ACC112 (cell line): ENCODE measurements at regions not wholly inside any gene's neighbourhood (a gene's known extent, or its start where the extent isn't known, plus 50 kb on each side); places are given as distances from the start of the nearest gene placed in this dataset.

ENCODE experiments used
- H2AFZ ChIP-seq: fragments of 200-600 bp; sonication (generic); one replicate; pipeline ENCODE4 v1.6.0; 2017; ENCODE audit warnings: antibody characterized with exemption, low read length; ENCODE audit not compliant: unreplicated experiment
- H3K27ac ChIP-seq: fragments of 200-600 bp; sonication (generic); 2 replicates; pipeline ENCODE4 v1.5.1; 2014; ENCODE audit warnings: low read depth, mild to moderate bottlenecking, antibody characterized with exemption, low read length, moderate library complexity
- H3K27me3 ChIP-seq: fragments of 200-600 bp; sonication (generic); 2 replicates; pipeline ENCODE4 v1.6.1; 2014; ENCODE audit warnings: mild to moderate bottlenecking, antibody characterized with exemption, low read length, moderate library complexity, mixed read lengths; ENCODE audit not compliant: insufficient read depth
- H3K36me3 ChIP-seq: fragments of 200-600 bp; sonication (generic); 2 replicates; pipeline ENCODE4 v1.6.1; 2016; ENCODE audit warnings: mild to moderate bottlenecking, antibody characterized with exemption, low read length, moderate library complexity, mixed read lengths; ENCODE audit not compliant: insufficient read depth
- H3K4me1 ChIP-seq: fragments of 200-600 bp; sonication (generic); one replicate; pipeline ENCODE4 v1.6.1; 2016; ENCODE audit warnings: low read length, mixed read lengths; ENCODE audit not compliant: insufficient read depth, unreplicated experiment, control insufficient read depth
- H3K4me3 ChIP-seq: fragments of 200-600 bp; sonication (generic); 2 replicates; pipeline ENCODE4 v1.5.1; 2014; ENCODE audit warnings: mild to moderate bottlenecking, low read depth, low read length
- H3K79me2 ChIP-seq: fragments of 200-600 bp; sonication (generic); one replicate; pipeline ENCODE4 v1.6.0; 2016; ENCODE audit warnings: low read length; ENCODE audit not compliant: control insufficient read depth, unreplicated experiment, insufficient read depth

- H2AFZ ChIP-seq = no peak overlapping the region
- no peaks in the 10 kb centered on the region for H3K27me3 ChIP-seq
- H3K4me3 ChIP-seq = no peak overlapping the region
- H3K4me1 ChIP-seq = no peaks in the 10 kb centered on the region
- H3K79me2 ChIP-seq = no peaks in the 10 kb centered on the region
- H3K27ac ChIP-seq = no peak overlapping the region
- H3K36me3 ChIP-seq = no peaks in the 10 kb centered on the region
Measured at GRCh38 chrX:138771047-138771446, 59.5 kb upstream of the FGF13 start.

- no peaks in the 10 kb centered on the region for H3K27me3 ChIP-seq
- no peaks in the 10 kb centered on the region for H3K36me3 ChIP-seq
- H3K4me1 ChIP-seq = no peaks in the 10 kb centered on the region
- H2AFZ ChIP-seq = no peak overlapping the region
- H3K27ac ChIP-seq = no peak overlapping the region
- H3K4me3 ChIP-seq = no peak overlapping the region
- H3K79me2 ChIP-seq = no peaks in the 10 kb centered on the region
Measured at GRCh38 chrX:138769918-138770317, 58.4 kb upstream of the FGF13 start.

- H3K27me3 ChIP-seq = no peaks in the 10 kb centered on the region
- no peaks in the 10 kb centered on the region for H3K4me1 ChIP-seq
- H3K27ac ChIP-seq = no peak overlapping the region
- no peaks in the 10 kb centered on the region for H3K79me2 ChIP-seq
- H3K36me3 ChIP-seq = no peaks in the 10 kb centered on the region
- no peak overlapping the region for H2AFZ ChIP-seq
- H3K4me3 ChIP-seq = no peak overlapping the region
Measured at GRCh38 chrX:138765051-138765450, 53.5 kb upstream of the FGF13 start.

- H3K27me3 ChIP-seq = no peaks in the 10 kb centered on the region
Measured at GRCh38 chrX:138763761-138764160, 52.2 kb upstream of the FGF13 start.

GRCh38 chrX:138761380-138761779 lies 49.9 kb upstream of the FGF13 start:
- no peaks in the 10 kb centered on the region for H3K79me2 ChIP-seq
- H3K27ac ChIP-seq = no peak overlapping the region
- H3K4me1 ChIP-seq = no peaks in the 10 kb centered on the region
- no peaks in the 10 kb centered on the region for H3K27me3 ChIP-seq
- H3K36me3 ChIP-seq = no peaks in the 10 kb centered on the region
- H2AFZ ChIP-seq = no peak overlapping the region
- H3K4me3 ChIP-seq = no peak overlapping the region

More at GRCh38 chrX:138763761-138764160, 52.2 kb upstream of the FGF13 start:
- H3K4me3 ChIP-seq = no peak overlapping the region
- no peaks in the 10 kb centered on the region for H3K79me2 ChIP-seq
- no peak overlapping the region for H3K27ac ChIP-seq
- no peak overlapping the region for H2AFZ ChIP-seq
- H3K36me3 ChIP-seq = no peaks in the 10 kb centered on the region
- H3K4me1 ChIP-seq = no peaks in the 10 kb centered on the region
